GM13977 (cell line): ENCODE measurements at regions not wholly inside any gene's neighbourhood (a gene's known extent, or its start where the extent isn't known, plus 50 kb on each side); places are given as distances from the start of the nearest gene placed in this dataset.

ENCODE experiments used
- DNase-seq: peaks from one replicate; pipeline ENCODE4 v3.0.0; 2012; ENCODE audit warnings: low spot score
- in situ Hi-C: fragments of 300-500 bp; cut with MboI; formaldehyde crosslinking; loops from one replicate; pipeline ENCODE4 v1.12.0; 2022; ENCODE audit warnings: low sequenced_read_pairs, low pct_unique_long_range_greater_than_20kb, mixed read lengths, inconsistent platforms; ENCODE audit not compliant: unreplicated experiment
- TF ChIP-seq, protein P1 (sequence below): IDR thresholded peaks from 2 replicates; pipeline ENCODE4 v1.5.1; 2012; ENCODE audit warnings: mild to moderate bottlenecking, control low read depth; ENCODE audit not compliant: insufficient read depth; ENCODE audit errors: extremely low read depth, missing control alignments

DNA sequence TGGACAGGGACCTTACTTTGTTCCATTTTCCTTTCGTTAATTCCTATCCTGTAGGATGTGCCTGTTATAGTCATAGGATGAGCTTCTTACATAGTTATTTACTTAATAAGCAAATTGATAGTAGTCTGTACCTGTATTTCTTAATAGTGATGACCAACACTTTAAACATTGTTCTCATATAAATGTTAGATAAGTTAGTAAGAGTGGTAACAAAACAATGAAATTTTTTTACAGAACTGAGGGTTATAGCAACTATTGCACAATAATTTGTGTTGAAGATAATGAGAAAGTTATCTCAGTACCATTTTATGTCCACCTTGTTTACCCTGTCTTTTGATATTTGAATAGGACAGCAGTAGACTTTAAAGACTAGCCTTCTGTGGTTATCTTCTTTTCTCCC lies 162.9 kb upstream of the ELL2 start:
- TF ChIP-seq, protein P1, sequence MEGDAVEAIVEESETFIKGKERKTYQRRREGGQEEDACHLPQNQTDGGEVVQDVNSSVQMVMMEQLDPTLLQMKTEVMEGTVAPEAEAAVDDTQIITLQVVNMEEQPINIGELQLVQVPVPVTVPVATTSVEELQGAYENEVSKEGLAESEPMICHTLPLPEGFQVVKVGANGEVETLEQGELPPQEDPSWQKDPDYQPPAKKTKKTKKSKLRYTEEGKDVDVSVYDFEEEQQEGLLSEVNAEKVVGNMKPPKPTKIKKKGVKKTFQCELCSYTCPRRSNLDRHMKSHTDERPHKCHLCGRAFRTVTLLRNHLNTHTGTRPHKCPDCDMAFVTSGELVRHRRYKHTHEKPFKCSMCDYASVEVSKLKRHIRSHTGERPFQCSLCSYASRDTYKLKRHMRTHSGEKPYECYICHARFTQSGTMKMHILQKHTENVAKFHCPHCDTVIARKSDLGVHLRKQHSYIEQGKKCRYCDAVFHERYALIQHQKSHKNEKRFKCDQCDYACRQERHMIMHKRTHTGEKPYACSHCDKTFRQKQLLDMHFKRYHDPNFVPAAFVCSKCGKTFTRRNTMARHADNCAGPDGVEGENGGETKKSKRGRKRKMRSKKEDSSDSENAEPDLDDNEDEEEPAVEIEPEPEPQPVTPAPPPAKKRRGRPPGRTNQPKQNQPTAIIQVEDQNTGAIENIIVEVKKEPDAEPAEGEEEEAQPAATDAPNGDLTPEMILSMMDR: no peak
- in situ Hi-C loops: no loop called here
- no peak for DNase-seq

- no peak for DNase-seq
- in situ Hi-C loops: no loop called here
- TF ChIP-seq, protein P1: no peak
Measured at GRCh38 chr5:96123418-96123817, 161.8 kb upstream of the ELL2 start.

- no peak for DNase-seq
- in situ Hi-C loops: no loop called here
- TF ChIP-seq, protein P1: no peak
Measured at GRCh38 chr5:96121364-96121763, 159.7 kb upstream of the ELL2 start.

- DNase-seq: no peak
- in situ Hi-C loops: no loop called here
- TF ChIP-seq, protein P1: no peak
Measured at GRCh38 chr5:96120120-96120519, 158.5 kb upstream of the ELL2 start.

DNA sequence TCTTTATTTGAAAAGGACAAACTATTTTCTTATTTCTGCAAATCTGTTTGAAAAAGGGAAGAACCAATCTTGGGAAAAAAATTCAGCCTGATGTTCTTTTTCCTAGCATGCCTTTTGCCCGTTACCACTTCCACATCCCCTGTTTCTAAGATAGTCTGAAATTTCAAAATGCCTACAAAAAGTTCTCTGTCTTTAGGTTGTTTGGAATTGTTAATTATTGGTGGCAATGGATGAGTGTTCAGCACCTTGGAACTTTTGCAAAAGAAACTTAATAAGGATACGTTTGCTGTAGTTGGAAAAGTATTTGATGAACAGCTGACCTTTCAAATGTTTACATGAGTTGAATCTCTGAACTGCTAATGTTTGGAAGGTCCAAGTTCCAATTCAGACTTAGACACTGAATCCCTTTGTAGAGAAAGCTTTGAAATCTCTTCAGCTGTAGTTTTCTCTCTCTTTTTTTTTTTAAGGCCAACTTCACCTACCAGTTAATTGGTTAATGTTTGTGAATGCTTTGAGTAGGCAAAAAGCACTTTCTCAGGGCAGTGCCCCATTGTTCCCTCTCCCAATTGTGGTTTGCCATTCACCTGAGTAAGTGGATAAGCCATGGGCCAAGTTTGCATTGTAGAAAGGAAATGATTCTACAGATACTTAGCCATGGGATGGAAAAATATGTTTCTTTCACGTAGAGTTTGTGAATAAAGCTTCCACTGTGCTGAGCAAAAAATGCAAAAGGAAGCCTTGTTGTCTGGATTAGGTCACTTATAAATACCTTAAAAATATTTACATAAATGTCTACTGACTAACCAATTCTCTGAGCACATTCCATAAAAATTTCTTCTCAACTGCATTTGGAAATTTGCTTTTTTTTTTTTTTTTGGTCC lies 156.4 kb upstream of the ELL2 start:
- TF ChIP-seq, protein P1: no peak
- no peak for DNase-seq
- in situ Hi-C loops: no loop called here

GRCh38 chr5:96115147-96115807 lies 153.6 kb upstream of the ELL2 start:
- TF ChIP-seq, protein P1: no peak
- in situ Hi-C loops: no loop called here

More at GRCh38 chr5:96115147-96115807, 153.6 kb upstream of the ELL2 start:
- DNase-seq: no peak
